Transverse colon (tissue), 4 donors: ENCODE measurements at regions not wholly inside any gene's neighbourhood (a gene's known extent, or its start where the extent isn't known, plus 50 kb on each side); places are given as distances from the start of the nearest gene placed in this dataset.

Source experiments
- DNase-seq: peaks from one replicate; pipeline ENCODE4 v3.0.0-alpha.2; 2019
- H3K27ac ChIP-seq, 4 donors: fragments of 200-600 bp; sonication (generic); 2 replicates each; pipeline ENCODE4 v1.5.1; 2016 to 2018; ENCODE audit warnings: inconsistent platforms in 4 of 4
- H3K27me3 ChIP-seq: fragments of 200-600 bp; sonication (generic); 2 replicates; pipeline ENCODE4 v1.5.1; 2017; ENCODE audit warnings: inconsistent platforms
- H3K36me3 ChIP-seq, 4 donors: fragments of 200-600 bp; sonication (generic); 2 replicates each; pipeline ENCODE4 v1.5.1; 2017 to 2019; ENCODE audit warnings: inconsistent platforms in 4 of 4
- H3K4me1 ChIP-seq, 4 donors: fragments of 200-600 bp; sonication (generic); 2 replicates each; pipeline ENCODE4 v1.5.1; 2017 to 2020; ENCODE audit warnings: inconsistent platforms in 4 of 4
- H3K4me3 ChIP-seq, 4 donors: fragments of 200-600 bp; sonication (generic); 1 replicate in 1 of 4; 2 replicates in 3 of 4; pipeline versions ENCODE4 v1.5.1 to v1.6.1; 2017 to 2019; ENCODE audit warnings: inconsistent platforms in 4 of 4
- H3K9me3 ChIP-seq, 2 donors: fragments of 200-600 bp; sonication (generic); 2 replicates each; pipeline ENCODE4 v1.5.1; 2017 to 2019; ENCODE audit warnings: inconsistent platforms in 2 of 2
- CTCF ChIP-seq, 5 experiments: fragments of 200-600 bp in 3 of 5; fragments of 450-650 bp in 2 of 5; sonication (generic) in 3 of 5; IDR thresholded peaks; 1 replicate in 2 of 5; 2 replicates in 3 of 5; pipeline ENCODE4 v1.5.1; 2016 to 2017; ENCODE audit warnings: antibody characterized with exemption in 5 of 5, inconsistent platforms in 3 of 5, mild to moderate bottlenecking in 2 of 5, moderate library complexity in 1 of 5
- EP300 ChIP-seq: sonication (generic); formaldehyde crosslinking; IDR thresholded peaks from one replicate; pipeline ENCODE4 v1.6.1; 2017; ENCODE audit warnings: antibody characterized with exemption, low read depth
- POLR2A ChIP-seq: fragments of 450-650 bp; IDR thresholded peaks from one replicate; pipeline ENCODE4 v1.6.1; 2016; ENCODE audit warnings: antibody characterized with exemption, mild to moderate bottlenecking, moderate library complexity
- POLR2AphosphoS5 ChIP-seq, 3 donors: sonication (generic); formaldehyde crosslinking; IDR thresholded peaks; one replicate each; pipeline ENCODE4 v1.6.1; 2016; ENCODE audit warnings: antibody characterized with exemption in 3 of 3
- WGBS, 2 donors: methylation state at CpG; one replicate each; pipeline ENCODE4 v1.1.5; 2018; ENCODE audit warnings: low coverage in 1 of 2; 5-methylcytosine and 5-hydroxymethylcytosine counted together
- in situ Hi-C, 4 donors: fragments of 200-750 bp; cut with MboI; loops; one replicate each; pipeline versions ENCODE4 v1.15.0 to v1.15.1; 2017; ENCODE audit warnings: low sequenced_read_pairs in 3 of 4, low pct_ligation_motif_present in 1 of 4, low pct_unique_long_range_greater_than_20kb in 1 of 4
- intact Hi-C: fragments of 100-400 bp; cut with DNase I; formaldehyde crosslinking; loops from one replicate; pipeline ENCODE4 v1.15.1; 2023; ENCODE audit warnings: low total_unique reads

DNA sequence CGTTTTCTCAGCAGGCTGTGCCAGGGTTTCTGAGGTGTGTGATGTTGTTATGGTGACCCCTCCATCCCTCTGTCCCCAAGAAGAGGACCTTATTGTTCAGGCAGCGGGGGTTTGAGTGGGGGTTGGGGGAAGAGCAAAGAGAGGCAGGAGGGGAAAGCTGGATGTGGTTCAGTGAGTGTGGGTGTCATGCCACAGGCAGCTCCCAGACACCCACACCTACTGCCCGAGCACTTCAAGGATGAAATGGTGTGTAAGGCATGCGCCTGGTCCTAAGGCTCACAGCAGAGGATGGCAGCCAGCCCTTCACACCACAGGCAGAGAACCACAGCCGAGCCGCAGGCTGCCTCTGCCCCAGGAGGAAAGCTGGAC lies 49.9 kb upstream of the STUM start:
- in situ Hi-C loops (no loop called here), intact Hi-C loops (no loop called here)
- Histone ChIP-seq H3K36me3 (no peaks in the 10 kb centered on the region), H3K4me1 (no peaks in the 10 kb centered on the region), H3K27ac (no peak overlapping the region), H3K4me3 (no peak overlapping the region), H3K9me3 (no peaks in the 10 kb centered on the region), H3K27me3 (no peaks in the 10 kb centered on the region)
- no peak for DNase-seq
- 81% methylated on average over 6 of the region's 6 CpGs; no CpG with 5 or more reads in 1 of the 2 donors for WGBS, 2 donors
- no peak for TF ChIP-seq EP300
- no peak for TF ChIP-seq CTCF (IDR thresholded peaks at IDR 0.05)
- no peak for TF ChIP-seq POLR2AphosphoS5 (IDR thresholded peaks at IDR 0.05)
- TF ChIP-seq POLR2A, result no peak
